ENCODE measurements at regions not wholly inside any gene's neighbourhood (a gene's known extent, or its start where the extent isn't known, plus 50 kb on each side); places are given as distances from the start of the nearest gene placed in this dataset.

DNA sequence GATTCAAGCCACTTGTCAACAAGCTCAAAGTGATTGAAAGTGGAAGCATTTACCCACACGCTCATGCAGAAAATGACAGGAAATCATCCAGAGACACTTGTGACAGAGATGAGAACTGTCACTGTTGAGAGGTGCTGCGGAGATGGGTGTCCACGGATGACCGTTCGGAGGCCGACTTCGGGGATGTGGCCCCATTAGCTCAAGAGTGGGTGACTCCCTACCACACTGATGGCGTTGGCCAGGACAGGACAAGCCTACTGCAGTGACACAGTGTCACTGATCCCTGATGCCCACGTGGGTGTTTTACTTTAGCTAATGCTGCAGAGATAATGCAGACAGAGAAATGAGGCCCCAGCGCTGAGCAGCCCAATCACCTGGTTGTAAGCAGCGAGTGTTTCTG lies 81.5 kb upstream of the YWHAQ start:
- Histone ChIP-seq H2AFZ (ENCODE audit: low read depth, low read length) (no peak overlapping the region), H3K4me3 (ENCODE audit: low read length) (no peak overlapping the region), H3K4me1 (ENCODE audit: low read length) (peaks cover 6% of the 10 kb centered on the region; the same call in 1 of the 2 replicates), H3K36me3 (replicated peaks; ENCODE audit: low read depth, low read length) (no peaks in the 10 kb centered on the region), H3K9me3 (ENCODE audit: insufficient read depth, low read length) (no peaks in the 10 kb centered on the region), H3K27ac (ENCODE audit: low read length) (no peak overlapping the region), H3K79me2 (ENCODE audit: low read length) (no peaks in the 10 kb centered on the region), H4K20me1 (ENCODE audit: insufficient read depth, low read length) (no peaks in the 10 kb centered on the region), H3K27me3 (ENCODE audit: low read depth, low read length) (no peaks in the 10 kb centered on the region), H3K4me2 (ENCODE audit: low read length) (no peak overlapping the region), H3K9ac (ENCODE audit: low read length) (no peak overlapping the region)
- TF ChIP-seq CTCF (IDR thresholded peaks at IDR 0.05; ENCODE audit: low read depth, low read length) (no peak), EZH2phosphoT487 (IDR thresholded peaks at IDR 0.05; ENCODE audit: low read depth) (no peak)

GRCh38 chr2:9714630-9715214 lies 83.9 kb upstream of the YWHAQ start:
- TF ChIP-seq CTCF (IDR thresholded peaks at IDR 0.05; ENCODE audit: low read depth, low read length) (no peak), EZH2phosphoT487 (IDR thresholded peaks at IDR 0.05; ENCODE audit: low read depth) (no peak)
- no peak overlapping the region for H3K4me3 ChIP-seq (ENCODE audit: low read length)
- H3K9me3 ChIP-seq (ENCODE audit: insufficient read depth, low read length), result no peaks in the 10 kb centered on the region
- H3K27ac ChIP-seq (ENCODE audit: low read length), result no peak overlapping the region
- no peaks in the 10 kb centered on the region for H3K79me2 ChIP-seq (ENCODE audit: low read length)
- H3K4me2 ChIP-seq (ENCODE audit: low read length), result no peak overlapping the region
- no peaks in the 10 kb centered on the region for H3K36me3 ChIP-seq (replicated peaks; ENCODE audit: low read depth, low read length)
- H3K9ac ChIP-seq (ENCODE audit: low read length), result no peak overlapping the region
- no peak overlapping the region for H2AFZ ChIP-seq (ENCODE audit: low read depth, low read length)
- H4K20me1 ChIP-seq (ENCODE audit: insufficient read depth, low read length), result no peaks in the 10 kb centered on the region
- H3K4me1 ChIP-seq (ENCODE audit: low read length), result no peaks in the 10 kb centered on the region
- H3K27me3 ChIP-seq (ENCODE audit: low read depth, low read length), result no peaks in the 10 kb centered on the region

GRCh38 chr2:9715238-9715637 lies 84.4 kb upstream of the YWHAQ start:
- no peak overlapping the region for H3K4me3 ChIP-seq (ENCODE audit: low read length)
- no peak overlapping the region for H3K9ac ChIP-seq (ENCODE audit: low read length)
- TF ChIP-seq CTCF (IDR thresholded peaks at IDR 0.05; ENCODE audit: low read depth, low read length) (no peak), EZH2phosphoT487 (IDR thresholded peaks at IDR 0.05; ENCODE audit: low read depth) (no peak)
- no peak overlapping the region for H3K27ac ChIP-seq (ENCODE audit: low read length)
- H3K79me2 ChIP-seq (ENCODE audit: low read length), result no peaks in the 10 kb centered on the region
- no peaks in the 10 kb centered on the region for H3K9me3 ChIP-seq (ENCODE audit: insufficient read depth, low read length)
- H3K4me2 ChIP-seq (ENCODE audit: low read length), result no peak overlapping the region
- no peaks in the 10 kb centered on the region for H3K36me3 ChIP-seq (replicated peaks; ENCODE audit: low read depth, low read length)
- H3K4me1 ChIP-seq (ENCODE audit: low read length), result no peaks in the 10 kb centered on the region
- no peaks in the 10 kb centered on the region for H4K20me1 ChIP-seq (ENCODE audit: insufficient read depth, low read length)
- no peaks in the 10 kb centered on the region for H3K27me3 ChIP-seq (ENCODE audit: low read depth, low read length)
- no peak overlapping the region for H2AFZ ChIP-seq (ENCODE audit: low read depth, low read length)

DNA sequence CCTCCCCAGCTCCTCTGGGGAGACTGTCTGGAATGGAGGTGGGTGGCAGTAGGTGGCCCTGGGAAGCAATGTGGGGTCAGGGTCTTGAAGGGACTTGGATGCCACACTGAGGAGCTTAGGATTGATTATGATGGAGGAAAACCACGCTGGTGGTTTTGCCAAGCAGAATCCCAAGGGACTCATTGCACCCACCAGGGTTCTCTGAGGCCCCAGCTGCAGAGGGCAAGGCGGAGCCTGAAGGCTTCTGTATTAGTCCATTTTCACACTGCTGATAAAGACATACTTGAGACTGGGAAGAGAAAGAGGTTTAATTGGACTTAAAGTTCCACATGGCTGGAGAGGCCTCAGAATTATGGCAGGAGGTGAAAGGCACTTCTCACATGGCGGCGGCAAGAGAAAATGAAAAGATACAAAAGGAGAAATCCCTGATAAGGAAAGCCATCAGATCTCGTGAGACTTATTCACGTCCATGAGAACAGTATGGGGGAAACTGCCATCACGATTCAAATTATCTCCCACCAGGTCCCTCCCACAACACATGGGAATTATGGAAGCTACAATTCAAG lies 87.2 kb upstream of the YWHAQ start:
- Histone ChIP-seq H3K9me3 (ENCODE audit: insufficient read depth, low read length) (no peaks in the 10 kb centered on the region), H3K4me1 (ENCODE audit: low read length) (no peaks in the 10 kb centered on the region), H3K27ac (ENCODE audit: low read length) (no peak overlapping the region), H3K9ac (ENCODE audit: low read length) (no peak overlapping the region), H3K36me3 (replicated peaks; ENCODE audit: low read depth, low read length) (no peaks in the 10 kb centered on the region), H2AFZ (ENCODE audit: low read depth, low read length) (no peak overlapping the region), H3K4me3 (ENCODE audit: low read length) (no peak overlapping the region), H3K79me2 (ENCODE audit: low read length) (no peaks in the 10 kb centered on the region), H4K20me1 (ENCODE audit: insufficient read depth, low read length) (no peaks in the 10 kb centered on the region), H3K4me2 (ENCODE audit: low read length) (no peak overlapping the region), H3K27me3 (ENCODE audit: low read depth, low read length) (no peaks in the 10 kb centered on the region; the same call in 1 of the 2 replicates)
- TF ChIP-seq CTCF (IDR thresholded peaks at IDR 0.05; ENCODE audit: low read depth, low read length) (no peak), EZH2phosphoT487 (IDR thresholded peaks at IDR 0.05; ENCODE audit: low read depth) (no peak)
